ENCODE measurements at regions not wholly inside any gene's neighbourhood (a gene's known extent, or its start where the extent isn't known, plus 50 kb on each side); places are given as distances from the start of the nearest gene placed in this dataset.

DNA sequence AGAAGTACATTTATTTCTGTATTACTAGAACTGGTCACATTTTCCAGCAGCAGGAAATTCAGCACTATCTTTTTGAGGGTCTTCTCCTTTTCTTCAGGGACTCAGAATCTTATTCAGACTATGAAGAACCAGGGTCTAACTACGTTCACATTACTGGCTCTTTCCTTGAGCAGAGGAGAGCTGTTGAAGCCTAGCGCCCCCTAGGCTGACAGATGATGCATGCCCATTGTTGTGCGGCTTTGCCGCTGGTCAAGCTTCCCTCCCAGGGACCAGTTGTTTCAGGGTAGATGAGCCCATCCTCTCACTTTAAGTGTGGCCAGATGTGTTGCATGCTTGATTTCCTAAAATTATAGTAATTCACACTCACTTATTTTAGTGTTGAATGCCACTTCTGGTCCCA lies 168.2 kb upstream of the PDGFD start:
- no peak overlapping the region for H2AFZ ChIP-seq (ENCODE audit: low read length)
- DNase-seq (ENCODE audit: low spot score), result peak; percentile 36

DNA sequence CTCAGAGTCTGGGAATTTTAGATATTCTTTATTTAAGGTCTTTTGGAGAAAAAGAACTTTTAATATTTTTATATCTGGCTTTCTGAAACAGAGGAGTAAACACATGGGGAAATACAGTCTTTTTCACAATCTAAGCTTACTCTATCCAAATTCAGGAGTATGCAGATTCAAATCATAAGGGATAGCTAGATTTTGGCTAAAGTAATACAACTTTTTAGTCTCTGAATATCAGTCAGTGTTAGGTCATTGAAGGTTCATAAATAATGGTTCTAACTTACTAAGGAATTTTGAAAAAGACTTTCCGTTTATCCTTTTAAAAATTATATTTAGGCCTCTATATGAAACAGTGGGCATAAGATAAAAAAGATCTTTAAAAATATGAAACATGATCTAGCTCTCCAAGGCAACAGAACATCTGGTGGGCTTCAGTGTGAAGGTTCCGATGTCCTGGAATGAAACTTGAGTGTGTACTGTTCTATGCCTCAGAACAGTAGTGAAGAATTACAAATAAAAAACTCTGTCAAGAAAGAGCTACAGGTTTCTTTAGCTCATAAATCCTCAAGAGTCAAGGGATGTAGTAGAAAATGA lies 165.2 kb upstream of the PDGFD start:
- Histone ChIP-seq H4K20me1 (ENCODE audit: insufficient read depth, low read length) (no peaks in the 10 kb centered on the region), H3K79me2 (ENCODE audit: insufficient read depth, low read depth, low read length) (no peaks in the 10 kb centered on the region), H3K9me3 (ENCODE audit: low read length) (no peaks in the 10 kb centered on the region), H3K9me2 (ENCODE audit: insufficient read depth, low read length) (no peaks in the 10 kb centered on the region), H2AFZ (ENCODE audit: low read length) (no peak overlapping the region), H3K27ac (ENCODE audit: low read depth, low read length, poor library complexity, severe bottlenecking) (no peak overlapping the region), H3K4me2 (ENCODE audit: low read length) (no peak overlapping the region), H3K4me1 (ENCODE audit: insufficient read depth, low read length, poor library complexity, severe bottlenecking) (no peaks in the 10 kb centered on the region), H3K4me3 (ENCODE audit: low read depth, low read length, poor library complexity, severe bottlenecking) (no peak overlapping the region), H3K36me3 (ENCODE audit: insufficient read depth, low read length) (no peaks in the 10 kb centered on the region)
- no TSS peak for BruUV-seq (replicated peaks)
- TF ChIP-seq EZH2phosphoT487 (IDR thresholded peaks at IDR 0.05; ENCODE audit: borderline replicate concordance, low read depth, low read length), result no peak
- TF ChIP-seq, protein P1, sequence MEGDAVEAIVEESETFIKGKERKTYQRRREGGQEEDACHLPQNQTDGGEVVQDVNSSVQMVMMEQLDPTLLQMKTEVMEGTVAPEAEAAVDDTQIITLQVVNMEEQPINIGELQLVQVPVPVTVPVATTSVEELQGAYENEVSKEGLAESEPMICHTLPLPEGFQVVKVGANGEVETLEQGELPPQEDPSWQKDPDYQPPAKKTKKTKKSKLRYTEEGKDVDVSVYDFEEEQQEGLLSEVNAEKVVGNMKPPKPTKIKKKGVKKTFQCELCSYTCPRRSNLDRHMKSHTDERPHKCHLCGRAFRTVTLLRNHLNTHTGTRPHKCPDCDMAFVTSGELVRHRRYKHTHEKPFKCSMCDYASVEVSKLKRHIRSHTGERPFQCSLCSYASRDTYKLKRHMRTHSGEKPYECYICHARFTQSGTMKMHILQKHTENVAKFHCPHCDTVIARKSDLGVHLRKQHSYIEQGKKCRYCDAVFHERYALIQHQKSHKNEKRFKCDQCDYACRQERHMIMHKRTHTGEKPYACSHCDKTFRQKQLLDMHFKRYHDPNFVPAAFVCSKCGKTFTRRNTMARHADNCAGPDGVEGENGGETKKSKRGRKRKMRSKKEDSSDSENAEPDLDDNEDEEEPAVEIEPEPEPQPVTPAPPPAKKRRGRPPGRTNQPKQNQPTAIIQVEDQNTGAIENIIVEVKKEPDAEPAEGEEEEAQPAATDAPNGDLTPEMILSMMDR (conservative IDR thresholded peaks at IDR 0.05; ENCODE audit: low read length), result no peak
- ChIA-PET CTCF (ENCODE audit: unreplicated experiment) (no interaction called here), POLR2A (no interaction called here)
- intact Hi-C loops (cut with micrococcal nuclease; ENCODE audit: unreplicated experiment), result no loop called here
- no peak for DNase-seq (ENCODE audit: low spot score)

More for the DNA sequence above, 168.2 kb upstream of the PDGFD start:
- H3K4me1 ChIP-seq (ENCODE audit: insufficient read depth, low read length, poor library complexity, severe bottlenecking), result no peaks in the 10 kb centered on the region
- H3K9me2 ChIP-seq (ENCODE audit: insufficient read depth, low read length), result no peaks in the 10 kb centered on the region
- no peak for TF ChIP-seq EZH2phosphoT487 (IDR thresholded peaks at IDR 0.05; ENCODE audit: borderline replicate concordance, low read depth, low read length)
- TF ChIP-seq, protein P1 (conservative IDR thresholded peaks at IDR 0.05; ENCODE audit: low read length), result peak; percentile 79
- ChIA-PET POLR2A (no interaction called here), CTCF (ENCODE audit: unreplicated experiment) (no interaction called here)
- BruUV-seq (replicated peaks), result no TSS peak
- no peaks in the 10 kb centered on the region for H4K20me1 ChIP-seq (ENCODE audit: insufficient read depth, low read length)
- H3K27ac ChIP-seq (ENCODE audit: low read depth, low read length, poor library complexity, severe bottlenecking), result no peak overlapping the region
- intact Hi-C loops (cut with micrococcal nuclease; ENCODE audit: unreplicated experiment), result loop anchor here (2.0 to 5.0 kb wide), 3 partner anchors 180 to 649 kb away; no protein-coding TSS in a partner anchor
- H3K4me2 ChIP-seq (ENCODE audit: low read length), result no peak overlapping the region
- H3K4me3 ChIP-seq (ENCODE audit: low read depth, low read length, poor library complexity, severe bottlenecking), result no peak overlapping the region
- no peaks in the 10 kb centered on the region for H3K79me2 ChIP-seq (ENCODE audit: insufficient read depth, low read depth, low read length)
- no peaks in the 10 kb centered on the region for H3K9me3 ChIP-seq (ENCODE audit: low read length)
- no peaks in the 10 kb centered on the region for H3K36me3 ChIP-seq (ENCODE audit: insufficient read depth, low read length)

DNA sequence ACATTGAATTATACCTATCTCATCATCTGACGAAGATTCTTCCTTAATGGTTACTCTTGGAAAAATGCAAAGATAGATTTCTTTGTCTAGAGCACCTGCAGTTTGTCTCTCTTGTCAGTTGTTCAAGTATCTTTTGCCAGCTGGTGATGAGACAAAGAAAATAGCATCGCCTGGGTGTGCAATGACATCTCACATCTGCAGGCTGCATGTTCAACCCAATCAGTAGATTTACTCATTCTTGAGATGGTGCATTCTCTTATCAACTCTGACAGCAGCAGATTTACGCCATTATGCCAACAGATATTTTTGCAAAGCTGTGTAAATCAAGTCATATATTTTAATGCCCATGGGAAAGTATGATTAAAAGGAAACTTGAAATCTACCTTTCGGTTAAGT lies 164.6 kb upstream of the PDGFD start:
- Histone ChIP-seq H3K9me2 (ENCODE audit: insufficient read depth, low read length) (no peaks in the 10 kb centered on the region), H2AFZ (ENCODE audit: low read length) (no peak overlapping the region), H3K4me2 (ENCODE audit: low read length) (no peak overlapping the region), H3K27ac (ENCODE audit: low read depth, low read length, poor library complexity, severe bottlenecking) (no peak overlapping the region), H3K79me2 (ENCODE audit: insufficient read depth, low read depth, low read length) (no peaks in the 10 kb centered on the region), H3K4me1 (ENCODE audit: insufficient read depth, low read length, poor library complexity, severe bottlenecking) (no peaks in the 10 kb centered on the region), H3K9me3 (ENCODE audit: low read length) (no peaks in the 10 kb centered on the region), H3K36me3 (ENCODE audit: insufficient read depth, low read length) (no peaks in the 10 kb centered on the region), H3K4me3 (ENCODE audit: low read depth, low read length, poor library complexity, severe bottlenecking) (no peak overlapping the region), H4K20me1 (ENCODE audit: insufficient read depth, low read length) (no peaks in the 10 kb centered on the region)
- POLR2A ChIA-PET, result no interaction called here
- intact Hi-C loops (cut with micrococcal nuclease; ENCODE audit: unreplicated experiment), result no loop called here
- no TSS peak for BruUV-seq (replicated peaks)
- no peak for TF ChIP-seq EZH2phosphoT487 (IDR thresholded peaks at IDR 0.05; ENCODE audit: borderline replicate concordance, low read depth, low read length)
- TF ChIP-seq, protein P1 (conservative IDR thresholded peaks at IDR 0.05; ENCODE audit: low read length), result no peak
- CTCF ChIA-PET (ENCODE audit: unreplicated experiment), result no interaction called here
- DNase-seq (ENCODE audit: low spot score), result no peak
